ENCODE measurements at regions not wholly inside any gene's neighbourhood (a gene's known extent, or its start where the extent isn't known, plus 50 kb on each side); places are given as distances from the start of the nearest gene placed in this dataset.

- TF ChIP-seq CTCF (IDR thresholded peaks at IDR 0.05) (no peak), POLR2A (IDR thresholded peaks at IDR 0.05) (no peak)
Measured at GRCh38 chr6:133814797-133815196, 74.1 kb upstream of the TCF21 start.

Data from heart left ventricle (tissue), 13 donors.